WTC11 (cell line): ENCODE measurements at regions not wholly inside any gene's neighbourhood (a gene's known extent, or its start where the extent isn't known, plus 50 kb on each side); places are given as distances from the start of the nearest gene placed in this dataset.

Experiments used
- ATAC-seq: fragments of 200-7000 bp; cut with Tn5 transposase; 2 replicates; pipeline ENCODE4 v1.10.0; 2021; ENCODE audit warnings: mild to moderate bottlenecking, moderate library complexity
- CTCF ChIA-PET: fragments of 300-600 bp; sonication (Branson Sonifier 250); formaldehyde crosslinking; loops from one replicate; lab custom pipeline; 2021; ENCODE audit warnings: antibody characterized with exemption; lab: Charles Lee
- POLR2A ChIA-PET: fragments of 350-600 bp; sonication (Branson Sonifier 250); formaldehyde crosslinking; loops from one replicate; lab custom pipeline; 2021; ENCODE audit warnings: antibody characterized with exemption; lab: Charles Lee
- DNase-seq: peaks from one replicate; pipeline ENCODE4 v3.0.0; 2021; ENCODE audit warnings: low spot score
- H3K27ac Mint-ChIP-seq: 2 replicates; pipeline ENCODE4 v1.8.0; 2021; ENCODE audit warnings: mixed read lengths
- H3K27me3 Mint-ChIP-seq: 2 replicates; pipeline ENCODE4 v1.8.0; 2021; ENCODE audit warnings: low read depth, mild to moderate bottlenecking, moderate library complexity, mixed read lengths
- H3K36me3 Mint-ChIP-seq: 2 replicates; pipeline ENCODE4 v1.8.0; 2021; ENCODE audit warnings: mixed read lengths
- H3K4me1 Mint-ChIP-seq: 2 replicates; pipeline ENCODE4 v1.8.0; 2022; ENCODE audit warnings: mixed read lengths
- H3K4me3 Mint-ChIP-seq: 2 replicates; pipeline ENCODE4 v1.8.0; 2021; ENCODE audit warnings: mild to moderate bottlenecking, moderate library complexity, mixed read lengths
- H3K9me3 Mint-ChIP-seq: 2 replicates; pipeline ENCODE4 v1.8.0; 2021; ENCODE audit warnings: mixed read lengths
- AFF4 ChIP-seq: sonication (generic); formaldehyde crosslinking; IDR thresholded peaks from 2 replicates; pipeline ENCODE4 v1.8.1; 2023; ENCODE audit warnings: mild to moderate bottlenecking, missing genetic modification reagents, borderline replicate concordance
- CREB1 ChIP-seq: sonication (generic); formaldehyde crosslinking; IDR thresholded peaks from 2 replicates; pipeline ENCODE4 v1.8.0; 2023; ENCODE audit warnings: mild to moderate bottlenecking, missing genetic modification reagents
- E2F4 ChIP-seq: sonication (generic); formaldehyde crosslinking; IDR thresholded peaks from 2 replicates; pipeline ENCODE4 v1.8.1; 2022; ENCODE audit warnings: low read depth, mild to moderate bottlenecking, moderate library complexity, missing genetic modification reagents, borderline replicate concordance
- E2F5 ChIP-seq: sonication (generic); formaldehyde crosslinking; IDR thresholded peaks from 2 replicates; pipeline ENCODE4 v1.8.1; 2022; ENCODE audit warnings: mild to moderate bottlenecking, moderate library complexity, missing genetic modification reagents
- ETV6 ChIP-seq: sonication (generic); formaldehyde crosslinking; IDR thresholded peaks from 2 replicates; pipeline ENCODE4 v1.8.1; 2022; ENCODE audit warnings: mild to moderate bottlenecking, missing genetic modification reagents
- FOXJ3 ChIP-seq: sonication (generic); formaldehyde crosslinking; IDR thresholded peaks from 2 replicates; pipeline ENCODE4 v1.9.0; 2021; ENCODE audit warnings: missing genetic modification reagents, mild to moderate bottlenecking, borderline replicate concordance
- FOXP4 ChIP-seq: sonication (generic); formaldehyde crosslinking; IDR thresholded peaks from 2 replicates; pipeline ENCODE4 v1.8.0; 2022; ENCODE audit warnings: mild to moderate bottlenecking, missing genetic modification reagents
- IRF1 ChIP-seq: sonication (generic); formaldehyde crosslinking; IDR thresholded peaks from 2 replicates; pipeline ENCODE4 v1.8.0; 2023; ENCODE audit warnings: missing genetic modification reagents
- NFE2L1 ChIP-seq: sonication (generic); formaldehyde crosslinking; IDR thresholded peaks from 2 replicates; pipeline ENCODE4 v1.8.1; 2023; ENCODE audit warnings: missing genetic modification reagents
- OVOL2 ChIP-seq: fragments of 250-450 bp; sonication (Bioruptor Pico); IDR thresholded peaks from 2 replicates; pipeline ENCODE4 v1.9.0; 2021; ENCODE audit warnings: mild to moderate bottlenecking, borderline replicate concordance
- SMAD4 ChIP-seq: sonication (generic); formaldehyde crosslinking; IDR thresholded peaks from 2 replicates; pipeline ENCODE4 v1.8.0; 2022; ENCODE audit warnings: mild to moderate bottlenecking, missing genetic modification reagents
- ZNF232 ChIP-seq: sonication (generic); formaldehyde crosslinking; IDR thresholded peaks from 2 replicates; pipeline ENCODE4 v1.8.0; 2022; ENCODE audit warnings: mild to moderate bottlenecking, missing genetic modification reagents
- ZNF425 ChIP-seq: fragments of 250-450 bp; sonication (Bioruptor Pico); conservative IDR thresholded peaks from 2 replicates; pipeline ENCODE4 v1.9.0; 2021; ENCODE audit warnings: mild to moderate bottlenecking
- ZNF532 ChIP-seq: fragments of 250-450 bp; sonication (Bioruptor Pico); IDR thresholded peaks from 2 replicates; pipeline ENCODE4 v1.9.0; 2021; ENCODE audit warnings: mild to moderate bottlenecking, borderline replicate concordance

GRCh38 chr12:92614502-92614901, 88.3 kb upstream of the PLEKHG7 start (continued):
- no peak for TF ChIP-seq FOXP4 (CRISPR knock-in tag)

- POLR2A ChIA-PET = interaction anchor here (0.6 kb wide), 1 partner anchor 198 kb away, joined by 3 read pairs; no protein-coding TSS in a partner anchor
- Mint-ChIP-seq H3K27ac (no peak overlapping the region), H3K4me3 (no peak overlapping the region), H3K27me3 (no peaks in the 10 kb centered on the region)
- DNase-seq (no peak), ATAC-seq (no peak)
- no peak for TF ChIP-seq IRF1
- no peak for TF ChIP-seq E2F5 (CRISPR knock-in tag)
- no peak for TF ChIP-seq E2F4
- TF ChIP-seq AFF4 (CRISPR knock-in tag) = no peak
- TF ChIP-seq SMAD4 (CRISPR knock-in tag) = no peak
- TF ChIP-seq CREB1 (CRISPR knock-in tag) = no peak
- TF ChIP-seq, all 79 proteins: peak for 0
- Mint-ChIP-seq H3K9me3 (0 out of 2 replicates have a peak, but pooled peaks cover 4% of the 10 kb centered on the region), H3K36me3 (no peaks in the 10 kb centered on the region), H3K4me1 (peaks cover 27% of the 10 kb centered on the region)
- CTCF ChIA-PET = no interaction called here
Measured at GRCh38 chr12:92614001-92614400, 88.8 kb upstream of the PLEKHG7 start.

GRCh38 chr12:92612611-92613010, 90.2 kb upstream of the PLEKHG7 start:
- peaks cover 36% of the 10 kb centered on the region for H3K4me1 Mint-ChIP-seq
- H3K9me3 Mint-ChIP-seq = no peaks in the 10 kb centered on the region
- H3K27me3 Mint-ChIP-seq = no peaks in the 10 kb centered on the region
- no peaks in the 10 kb centered on the region for H3K36me3 Mint-ChIP-seq
- ChIA-PET CTCF (no interaction called here), POLR2A (no interaction called here)
- no peak for ATAC-seq
- no peak for DNase-seq
- H3K27ac Mint-ChIP-seq = no peak overlapping the region
- H3K4me3 Mint-ChIP-seq = no peak overlapping the region
- no peak for TF ChIP-seq CREB1 (CRISPR knock-in tag)
- TF ChIP-seq FOXJ3 = no peak
- no peak for TF ChIP-seq ZNF232 (CRISPR knock-in tag)
- TF ChIP-seq ZNF532 = no peak
- no peak for TF ChIP-seq ZNF425 (CRISPR knock-in tag)
- TF ChIP-seq ETV6 (CRISPR knock-in tag) = no peak
- no peak for TF ChIP-seq NFE2L1 (CRISPR knock-in tag)
- no peak for TF ChIP-seq OVOL2
